IMR-90 (cell line): ENCODE measurements at regions not wholly inside any gene's neighbourhood (a gene's known extent, or its start where the extent isn't known, plus 50 kb on each side); places are given as distances from the start of the nearest gene placed in this dataset.

ENCODE experiments used
- ATAC-seq: fragments of 200-7000 bp; cut with Tn5 transposase; 2 replicates; pipeline ENCODE4 v1.9.1; 2020; ENCODE audit warnings: low read depth, mild to moderate bottlenecking, moderate library complexity
- BruUV-seq: library from RNA; stranded (reverse); fragments of 400-500 nt; replicated peaks from 2 replicates; lab custom pipeline; 2021; lab: Mats Ljungman, UMichigan
- CTCF ChIA-PET: fragments of 300-600 bp; formaldehyde crosslinking; extraction: SDS; loops from one replicate; lab custom pipeline; 2021; ENCODE audit warnings: antibody characterized with exemption; lab: Yijun Ruan, JAX
- POLR2A ChIA-PET: fragments of 300-600 bp; sonication (Branson Sonifier 250); formaldehyde crosslinking; loops from one replicate; lab custom pipeline; 2022; ENCODE audit warnings: antibody characterized with exemption; ENCODE audit not compliant: unreplicated experiment; lab: Charles Lee
- DNase-seq: peaks from one replicate; pipeline ENCODE4 v3.0.0; 2013
- H2AFZ ChIP-seq: replicated peaks from 2 replicates; pipeline ENCODE3; 2013; ENCODE audit warnings: low read length, mild to moderate bottlenecking; ENCODE audit not compliant: poor library complexity
- H2AK5ac ChIP-seq: 2 replicates; pipeline ENCODE4 v1.6.1; 2013; ENCODE audit warnings: low read depth, low read length, inconsistent platforms
- H2AK9ac ChIP-seq: replicated peaks from 2 replicates; pipeline ENCODE3; 2013; ENCODE audit warnings: mild to moderate bottlenecking, low read depth, low read length, moderate library complexity; ENCODE audit not compliant: poor library complexity
- H2BK120ac ChIP-seq: 2 replicates; pipeline ENCODE4 v1.6.1; 2013; ENCODE audit warnings: low read depth, low read length, inconsistent platforms
- H2BK15ac ChIP-seq: 3 replicates; pipeline ENCODE4 v1.6.1; 2013; ENCODE audit warnings: low read depth, low read length, inconsistent platforms
- H2BK20ac ChIP-seq: 2 replicates; pipeline ENCODE4 v1.6.1; 2013; ENCODE audit warnings: low read depth, mild to moderate bottlenecking, inconsistent platforms, low read length, moderate library complexity
- H2BK5ac ChIP-seq: 2 replicates; pipeline ENCODE4 v1.6.1; 2013; ENCODE audit warnings: mild to moderate bottlenecking, low read depth, low read length, inconsistent platforms; ENCODE audit not compliant: poor library complexity, severe bottlenecking
- H3K14ac ChIP-seq: replicated peaks from 2 replicates; pipeline ENCODE4 v1.6.1; 2013; ENCODE audit warnings: low read depth, low read length, inconsistent platforms
- H3K18ac ChIP-seq: 2 replicates; pipeline ENCODE4 v1.6.1; 2013; ENCODE audit warnings: low read depth, low read length, control low read depth
- H3K23ac ChIP-seq: 2 replicates; pipeline ENCODE4 v1.6.1; 2013; ENCODE audit warnings: low read depth, low read length, inconsistent platforms
- H3K27ac ChIP-seq: 2 replicates; pipeline ENCODE4 v1.5.1; 2013; ENCODE audit warnings: mild to moderate bottlenecking, control low read depth, low read length; ENCODE audit not compliant: insufficient read depth
- H3K27me3 ChIP-seq: 2 replicates; pipeline ENCODE4 v1.6.1; 2013; ENCODE audit warnings: low read length; ENCODE audit not compliant: control insufficient read depth, insufficient read depth
- H3K36me3 ChIP-seq: 2 replicates; pipeline ENCODE4 v1.6.1; 2013; ENCODE audit warnings: low read length, mixed read lengths; ENCODE audit not compliant: control insufficient read depth, insufficient read depth
- H3K4ac ChIP-seq: 2 replicates; pipeline ENCODE4 v1.6.1; 2013; ENCODE audit warnings: low read depth, low read length, inconsistent platforms
- H3K4me1 ChIP-seq: 2 replicates; pipeline ENCODE4 v1.6.1; 2013; ENCODE audit warnings: low read length, mixed read lengths; ENCODE audit not compliant: control insufficient read depth, insufficient read depth
- H3K4me2 ChIP-seq: 2 replicates; pipeline ENCODE4 v1.6.1; 2013; ENCODE audit warnings: low read depth, mild to moderate bottlenecking, control low read depth, low read length, moderate library complexity
- H3K4me3 ChIP-seq: 2 replicates; pipeline ENCODE4 v1.5.1; 2013; ENCODE audit warnings: low read depth, mild to moderate bottlenecking, control low read depth, low read length, moderate library complexity; ENCODE audit not compliant: insufficient read depth
- H3K56ac ChIP-seq: 2 replicates; pipeline ENCODE4 v1.6.1; 2013; ENCODE audit warnings: low read length, inconsistent platforms; ENCODE audit not compliant: insufficient read depth; ENCODE audit errors: extremely low read depth
- H3K79me1 ChIP-seq, 2 experiments: 2 replicates each; pipeline ENCODE4 v1.6.1; 2013; ENCODE audit warnings: low read length in 2 of 2, inconsistent platforms in 1 of 2, low read depth in 1 of 2
- H3K9ac ChIP-seq: 2 replicates; pipeline ENCODE4 v1.6.1; 2013; ENCODE audit warnings: low read depth, low read length, control low read depth
- H3K9me1 ChIP-seq: 2 replicates; pipeline ENCODE4 v1.6.1; 2013; ENCODE audit warnings: low read length, inconsistent platforms; ENCODE audit not compliant: insufficient read depth
- H3K9me3 ChIP-seq: 2 replicates; pipeline ENCODE4 v1.6.1; 2013; ENCODE audit warnings: low read length; ENCODE audit not compliant: control insufficient read depth, insufficient read depth
- H4K20me1 ChIP-seq: 2 replicates; pipeline ENCODE4 v1.6.1; 2013; ENCODE audit warnings: low read length, inconsistent platforms; ENCODE audit not compliant: insufficient read depth
- H4K5ac ChIP-seq: 2 replicates; pipeline ENCODE4 v1.6.1; 2013; ENCODE audit warnings: mild to moderate bottlenecking, low read depth, low read length, control low read depth
- H4K8ac ChIP-seq, 2 experiments: 2 replicates each; pipeline ENCODE4 v1.6.1; 2013; ENCODE audit warnings: low read depth in 2 of 2, low read length in 2 of 2, control low read depth in 1 of 2, inconsistent platforms in 1 of 2
- H4K91ac ChIP-seq: 2 replicates; pipeline ENCODE4 v1.6.1; 2013; ENCODE audit warnings: low read depth, low read length, inconsistent platforms; ENCODE audit not compliant: insufficient read depth
- CHD1 ChIP-seq: IDR thresholded peaks from 2 replicates; pipeline ENCODE4 v1.6.1; 2012; ENCODE audit warnings: low read depth, low read length, improper control_type of control experiment
- CTCF ChIP-seq: conservative IDR thresholded peaks from 2 replicates; pipeline ENCODE4 v1.5.1; 2012; ENCODE audit warnings: mild to moderate bottlenecking, low read depth, low read length, improper control_type of control experiment
- ELK1 ChIP-seq: fragments of 150-350 bp; IDR thresholded peaks from 2 replicates; pipeline ENCODE4 v1.6.1; 2016; ENCODE audit warnings: low read depth, mild to moderate bottlenecking, low read length, moderate library complexity, borderline replicate concordance
- MXI1 ChIP-seq: IDR thresholded peaks from 2 replicates; pipeline ENCODE4 v1.6.1; 2012; ENCODE audit warnings: low read depth, mild to moderate bottlenecking, low read length, moderate library complexity, borderline replicate concordance
- NFE2L2 ChIP-seq: fragments of 150-350 bp; IDR thresholded peaks from 2 replicates; pipeline ENCODE4 v1.6.1; 2016; ENCODE audit warnings: low read depth, mild to moderate bottlenecking, low read length
- POLR2A ChIP-seq: IDR thresholded peaks from 2 replicates; pipeline ENCODE4 v1.6.1; 2012; ENCODE audit warnings: mild to moderate bottlenecking, low read depth, low read length
- RAD21 ChIP-seq: IDR thresholded peaks from 2 replicates; pipeline ENCODE4 v1.6.1; 2012; ENCODE audit warnings: low read length, improper control_type of control experiment
- USF2 ChIP-seq: fragments of 150-350 bp; IDR thresholded peaks from 2 replicates; pipeline ENCODE4 v1.6.1; 2017; ENCODE audit warnings: mild to moderate bottlenecking, antibody characterized with exemption, low read length, low read depth
- whole genome bisulfite sequencing, 2 experiments: methylation state at CpG; one replicate each; pipeline versions ENCODE4 v1.1.5 to v1.1.7; 2013; ENCODE audit warnings: missing lambda C conversion rate in 2 of 2; ENCODE audit not compliant: insufficient read length in 1 of 2; ENCODE audit errors: extremely low coverage in 2 of 2; 5-methylcytosine and 5-hydroxymethylcytosine counted together
- dilution Hi-C: fragments of 300-500 bp; cut with HindIII; formaldehyde crosslinking; loops from one replicate; pipeline ENCODE4 v1.14.3; 2018; ENCODE audit warnings: low sequenced_read_pairs; ENCODE audit not compliant: unreplicated experiment
- in situ Hi-C: fragments of 300-500 bp; cut with MboI; formaldehyde crosslinking; loops from 3 replicates; pipeline ENCODE4 v1.14.3; 2019; ENCODE audit warnings: low sequenced_read_pairs, inconsistent platforms, mixed read lengths
- intact Hi-C: fragments of 100-400 bp; cut with micrococcal nuclease; formaldehyde crosslinking; loops from 2 replicates; pipeline ENCODE4 v1.10.0; 2022

GRCh38 chr6:40897390-40898003, 141.5 kb downstream of the UNC5CL start:
- Histone ChIP-seq H3K27me3 (peaks cover 5% of the 10 kb centered on the region; the same call in 1 of the 2 replicates), H4K8ac (no peak overlapping the region), H2BK20ac (no peak overlapping the region), H4K20me1 (no peaks in the 10 kb centered on the region), H3K4ac (no peak overlapping the region), H2AFZ (no peak overlapping the region), H3K27ac (no peak overlapping the region), H2AK9ac (no peak overlapping the region), H3K18ac (no peak overlapping the region), H3K56ac (no peak overlapping the region), H3K4me1 (no peaks in the 10 kb centered on the region), H2BK5ac (no peak overlapping the region), H2AK5ac (no peak overlapping the region), H3K23ac (no peak overlapping the region), H3K79me1 (no peaks in the 10 kb centered on the region), H3K9me1 (no peaks in the 10 kb centered on the region), H3K14ac (no peak overlapping the region), H2BK15ac (no peak overlapping the region), H2BK120ac (no peak overlapping the region), H3K36me3 (no peaks in the 10 kb centered on the region), H3K9me3 (no peaks in the 10 kb centered on the region), H3K9ac (no peak overlapping the region), H4K5ac (no peak overlapping the region), H4K91ac (no peak overlapping the region), H3K4me3 (no peak overlapping the region), H3K4me2 (no peak overlapping the region)
- dilution Hi-C loops: no loop called here
- TF ChIP-seq USF2 (no peak), NFE2L2 (no peak), CHD1 (no peak), ELK1 (no peak), MXI1 (no peak), POLR2A (no peak), CTCF (no peak), RAD21 (no peak)
- in situ Hi-C loops: loop anchor here (5.0 kb wide), 1 partner anchor 125 kb away; no protein-coding TSS in a partner anchor
- 72% methylated on average over 4 of the region's 10 CpGs; no CpG with 5 or more reads in 1 of the 2 experiments for WGBS, 2 experiments
- CTCF ChIA-PET: interaction anchor here (1.3 kb wide), 1 partner anchor 24 kb away, joined by 3 read pairs; no protein-coding TSS in a partner anchor
- BruUV-seq: no TSS peak
- DNase-seq (no peak), ATAC-seq (no peak)
- POLR2A ChIA-PET: no interaction called here
- intact Hi-C loops: no loop called here
